ENCODE measurements at regions not wholly inside any gene's neighbourhood (a gene's known extent, or its start where the extent isn't known, plus 50 kb on each side); places are given as distances from the start of the nearest gene placed in this dataset.
"Not testable (repeated sequence)": the region's sequence is repeated elsewhere in the genome, so short reads cannot be mapped to it uniquely, and the experiment has no call there.

DNA sequence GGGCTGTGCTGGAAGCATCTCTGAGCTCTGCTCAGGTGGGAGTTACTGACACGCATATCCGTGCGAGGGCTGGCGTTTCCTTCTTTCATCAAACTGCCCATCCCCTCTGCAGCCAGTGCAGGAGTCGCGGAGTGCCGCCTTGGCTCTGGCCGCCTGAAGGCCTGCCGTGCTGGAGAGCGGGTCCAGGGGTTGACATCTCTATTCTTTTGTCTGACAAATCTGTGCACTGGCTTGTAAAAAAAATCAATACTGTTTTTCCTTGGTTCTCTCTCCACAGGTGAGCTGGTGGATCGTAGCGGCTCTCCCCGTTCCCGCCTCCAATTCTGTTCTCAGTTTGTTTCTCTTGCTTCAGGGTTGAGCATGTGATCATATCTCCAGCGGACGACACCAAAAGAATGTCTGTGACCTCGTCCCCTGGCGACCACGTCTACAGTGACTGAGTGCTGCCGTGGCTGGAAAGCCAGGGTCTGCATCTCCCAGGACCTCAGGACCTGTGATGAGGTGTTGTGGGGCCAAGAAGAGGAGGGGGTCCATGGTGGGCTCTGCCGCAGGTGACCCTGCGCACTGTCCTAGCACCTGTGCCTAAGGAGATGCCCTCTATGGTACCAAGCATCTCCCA, 214.3 kb upstream of the IRX4 start:
- no peak for DNase-seq

DNA sequence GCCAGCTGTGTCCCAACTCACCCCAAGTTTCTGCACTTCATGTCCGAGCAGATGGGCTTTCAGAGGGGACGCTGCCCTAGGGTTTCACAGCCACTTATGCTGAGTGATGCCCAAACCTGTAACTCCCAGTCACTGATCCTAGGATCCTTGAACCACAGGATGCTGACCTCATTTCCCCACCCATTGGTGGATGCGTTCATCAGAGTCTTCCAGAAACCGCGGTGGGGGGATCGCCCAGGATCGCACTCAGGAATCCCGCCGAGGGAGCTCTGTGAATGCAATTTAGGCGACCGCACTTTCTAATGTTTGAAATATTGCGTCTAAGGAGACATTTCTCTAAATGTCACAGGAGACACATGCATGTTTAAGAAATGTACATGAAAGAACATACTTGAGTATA, 212.3 kb upstream of the IRX4 start:
- DNase-seq = no peak

DNA sequence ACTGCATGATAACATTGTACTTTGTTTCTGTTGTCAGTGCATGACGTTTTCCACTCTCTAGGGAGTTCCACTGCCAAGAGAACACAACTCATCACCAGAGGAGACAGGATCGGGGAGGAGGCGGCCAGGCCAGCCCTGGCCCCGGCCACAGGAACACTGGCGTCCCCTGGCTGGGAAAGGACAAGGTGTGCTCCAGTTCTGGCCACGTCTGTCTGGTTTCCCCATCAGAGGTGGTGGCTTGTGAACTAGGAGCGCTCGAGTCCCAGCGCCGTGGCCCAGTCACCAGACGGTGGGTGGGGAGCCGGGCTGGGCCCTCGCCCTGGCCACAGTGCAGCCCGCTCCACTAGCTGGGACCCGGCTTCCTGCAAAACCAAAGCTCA, 211.9 kb upstream of the IRX4 start:
- DNase-seq = no peak

DNA sequence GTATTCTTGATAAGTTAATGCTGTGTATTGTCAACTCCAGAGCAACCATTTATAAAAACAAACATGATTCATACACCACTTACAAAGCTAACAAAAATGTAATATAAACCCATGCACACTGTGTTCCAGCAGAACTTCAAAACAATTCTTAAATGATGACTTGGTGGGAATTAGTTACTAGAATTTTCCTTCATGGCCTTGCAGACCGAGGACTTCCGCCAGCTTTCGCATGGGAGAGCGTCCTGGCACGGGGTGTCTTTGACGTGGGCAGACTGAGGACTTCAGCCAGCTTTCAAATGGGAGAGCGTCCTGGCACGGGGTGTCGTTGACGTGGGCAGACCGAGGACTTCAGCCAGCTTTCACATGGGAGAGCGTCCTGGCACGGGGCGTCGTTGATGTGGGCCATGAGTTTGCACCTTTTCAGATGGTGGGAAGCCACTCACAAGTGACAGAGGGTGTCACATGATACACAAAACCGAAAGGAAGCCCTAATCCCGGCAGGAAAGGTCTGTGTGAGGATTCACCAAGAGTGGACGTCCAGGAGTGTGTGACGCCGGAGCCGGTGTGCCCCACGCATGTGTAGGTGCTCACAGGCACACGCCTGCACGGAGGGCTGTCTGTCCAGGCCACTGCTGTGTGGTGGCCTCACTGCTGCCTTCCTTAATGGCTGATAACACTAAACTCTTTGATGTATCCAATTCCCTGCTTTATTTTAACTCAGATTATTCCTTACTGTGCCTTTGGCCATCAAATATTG, 211.3 kb upstream of the IRX4 start:
- no peak for DNase-seq

DNA sequence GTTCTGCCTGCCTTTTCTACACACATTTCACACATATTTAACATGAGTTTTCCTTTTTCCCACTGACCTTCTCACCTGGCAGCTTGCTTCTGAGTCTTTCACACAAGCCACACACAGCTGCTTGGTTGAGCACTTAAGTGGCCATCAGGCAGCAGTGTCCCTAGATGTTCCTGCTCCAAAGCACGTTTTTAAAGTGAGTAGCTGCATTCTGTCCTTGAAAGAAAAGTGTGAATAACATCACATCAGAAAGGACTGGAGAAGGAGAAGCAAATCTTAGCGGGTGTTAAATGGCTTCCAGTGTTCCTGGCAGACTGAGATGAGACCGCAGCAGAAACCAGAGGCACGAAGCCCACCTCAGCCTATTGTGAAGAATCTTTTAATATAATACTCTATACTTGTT, 209.2 kb upstream of the IRX4 start:
- no peak for DNase-seq

DNA sequence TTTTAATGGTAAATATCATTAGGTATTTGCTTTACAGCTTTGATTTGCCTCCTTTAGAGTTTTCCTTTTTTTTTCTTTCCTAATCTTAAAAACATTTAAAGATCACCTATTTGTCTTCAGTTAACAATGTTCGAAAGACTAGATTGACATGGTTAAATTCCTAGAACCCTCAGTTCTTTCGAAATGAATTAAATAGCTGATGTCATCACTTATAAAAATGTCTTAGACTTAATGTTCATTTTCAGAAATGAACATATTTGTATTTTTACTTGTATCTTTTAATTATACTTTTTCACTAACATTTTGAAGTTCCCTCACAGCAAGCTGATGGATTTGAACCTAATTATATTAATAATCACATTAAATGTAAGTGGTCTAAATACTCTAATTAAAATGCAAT, 205.3 kb upstream of the IRX4 start:
- no peak for DNase-seq

DNA sequence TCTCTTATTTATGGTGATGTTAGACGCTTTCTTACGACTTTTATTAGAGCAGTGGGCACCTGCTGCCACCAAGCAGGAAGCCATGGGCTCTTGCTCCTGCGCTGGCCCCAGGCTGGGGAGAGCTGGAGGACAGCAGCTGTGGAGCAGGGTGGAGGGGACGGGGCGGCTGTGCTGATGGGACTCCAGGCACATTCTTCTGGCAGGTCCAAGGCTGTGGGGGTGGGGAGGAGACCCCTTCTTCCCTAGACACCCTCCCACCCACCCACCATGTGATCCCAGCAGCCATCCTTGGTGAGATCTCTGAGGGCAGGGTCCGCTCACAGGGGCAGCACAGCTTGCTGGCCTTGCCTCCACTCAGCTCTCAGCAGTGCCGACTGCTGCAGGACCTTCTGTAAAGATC, 192.6 kb upstream of the IRX4 start:
- no peak for DNase-seq

DNA sequence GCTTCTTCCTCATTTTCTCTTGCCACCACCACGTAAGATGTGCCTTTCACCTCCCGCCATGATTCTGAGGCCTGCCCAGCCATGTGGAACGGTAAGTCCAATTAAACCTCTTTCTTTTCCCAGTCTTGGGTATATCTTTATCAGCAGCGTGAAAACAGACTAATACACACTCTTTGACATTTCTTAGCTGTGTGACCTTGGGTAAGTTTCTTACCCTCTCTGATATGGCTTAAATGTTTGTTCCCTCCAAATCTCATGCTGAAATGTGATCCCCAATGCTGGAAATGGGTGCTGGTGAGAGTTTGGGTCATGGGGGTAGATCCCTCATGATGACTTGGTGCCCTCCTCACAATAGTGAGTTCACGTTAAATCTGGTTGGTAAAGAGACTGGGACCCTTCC, 188.8 kb upstream of the IRX4 start:
- no peak for DNase-seq

DNA sequence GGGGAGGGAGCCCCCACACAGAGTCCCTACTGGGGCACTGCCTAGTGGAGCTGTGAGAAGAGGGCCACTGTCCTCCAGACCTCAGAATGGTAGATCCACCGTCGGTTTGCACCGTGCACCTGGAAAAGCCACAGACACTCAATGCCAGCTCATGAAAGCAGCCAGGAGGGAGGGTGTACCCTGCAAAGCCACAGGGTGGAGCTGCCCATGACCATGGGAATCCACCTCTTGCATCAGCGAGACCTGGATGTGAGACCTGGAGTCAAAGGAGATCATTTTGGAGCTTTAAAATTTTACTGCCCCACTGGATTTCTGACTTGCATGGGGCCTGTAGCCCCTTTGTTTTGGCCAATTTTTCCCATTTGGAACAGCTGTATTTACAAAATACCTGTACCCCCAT, 188.1 kb upstream of the IRX4 start:
- not testable (repeated sequence) for DNase-seq

DNA sequence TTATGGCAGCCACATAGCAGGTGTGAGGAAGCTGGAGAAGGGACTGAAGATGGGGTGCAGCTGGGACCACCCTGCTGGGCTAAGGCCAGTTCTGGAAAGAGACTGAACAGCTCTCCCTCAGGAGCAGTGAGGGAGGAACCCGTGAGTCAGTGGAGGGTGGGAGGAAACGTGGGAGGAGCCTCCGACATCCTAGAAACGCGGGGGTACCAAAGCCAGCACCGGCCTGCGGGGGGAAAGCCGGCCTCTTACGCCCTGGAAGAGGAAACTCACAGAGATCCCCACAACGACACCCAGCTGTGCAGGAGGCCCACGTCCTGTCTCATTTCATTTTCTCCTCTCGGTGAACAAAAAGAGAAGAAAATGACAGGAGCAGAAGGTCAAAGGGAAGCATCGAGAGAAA, 185.8 kb upstream of the IRX4 start:
- no peak for DNase-seq

DNA sequence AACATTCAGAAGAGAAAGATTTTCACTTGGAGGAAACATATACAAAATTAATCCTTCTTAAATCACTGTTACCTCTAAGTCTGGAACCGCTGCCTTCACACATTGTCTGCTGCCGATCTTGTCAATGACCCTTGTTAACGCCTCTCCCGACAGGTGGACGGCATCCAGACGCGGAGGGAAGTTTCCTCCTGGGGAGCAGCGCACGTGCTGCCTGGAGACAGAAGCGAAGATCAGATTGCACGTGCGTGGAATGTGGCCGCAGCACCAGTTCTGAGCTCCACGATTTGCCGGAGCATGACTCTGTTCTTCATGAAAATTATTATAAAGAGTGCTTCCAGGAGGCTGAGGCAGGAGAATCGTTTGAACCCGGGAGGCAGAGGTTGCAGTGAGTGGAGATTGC, 183.6 kb upstream of the IRX4 start:
- no peak for DNase-seq

DNA sequence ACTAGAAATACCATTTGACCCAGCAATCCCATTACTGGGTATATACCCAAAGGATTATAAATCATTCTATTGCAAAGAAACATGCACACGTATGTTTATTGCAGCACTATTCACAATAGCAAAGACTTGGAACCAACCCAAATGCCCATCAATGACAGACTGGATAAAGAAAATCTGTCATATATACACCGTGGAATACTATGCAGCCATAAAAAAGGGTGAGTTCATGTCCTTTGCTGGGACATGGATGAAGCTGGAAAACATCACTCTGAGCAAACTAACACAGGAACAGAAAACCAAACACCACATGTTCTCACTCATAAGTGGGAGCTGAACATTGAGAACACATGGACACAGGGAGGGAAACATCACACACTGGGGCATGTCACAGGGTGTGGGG, 180.7 kb upstream of the IRX4 start:
- DNase-seq = not testable (repeated sequence)

DNA sequence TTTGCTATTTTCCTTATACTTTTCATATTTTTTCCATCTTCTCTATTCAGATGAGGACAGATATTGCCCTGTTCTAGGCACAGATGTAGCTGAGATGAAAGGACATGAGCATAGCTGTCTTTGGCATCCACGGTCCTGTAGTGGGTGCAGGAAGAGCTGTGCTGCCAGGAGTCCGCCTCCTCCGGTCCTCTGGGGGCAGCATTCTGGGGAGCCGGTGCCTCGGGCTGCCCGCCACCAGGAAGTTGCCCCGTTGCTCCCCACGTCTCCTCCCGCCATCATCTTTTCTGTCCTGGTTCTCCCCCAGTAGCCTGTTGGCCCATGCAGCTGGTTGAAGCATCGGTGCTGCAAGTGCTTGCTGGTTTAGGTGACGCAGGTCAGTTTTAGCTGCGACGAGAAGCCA, 170.0 kb upstream of the IRX4 start:
- DNase-seq = no peak

DNA sequence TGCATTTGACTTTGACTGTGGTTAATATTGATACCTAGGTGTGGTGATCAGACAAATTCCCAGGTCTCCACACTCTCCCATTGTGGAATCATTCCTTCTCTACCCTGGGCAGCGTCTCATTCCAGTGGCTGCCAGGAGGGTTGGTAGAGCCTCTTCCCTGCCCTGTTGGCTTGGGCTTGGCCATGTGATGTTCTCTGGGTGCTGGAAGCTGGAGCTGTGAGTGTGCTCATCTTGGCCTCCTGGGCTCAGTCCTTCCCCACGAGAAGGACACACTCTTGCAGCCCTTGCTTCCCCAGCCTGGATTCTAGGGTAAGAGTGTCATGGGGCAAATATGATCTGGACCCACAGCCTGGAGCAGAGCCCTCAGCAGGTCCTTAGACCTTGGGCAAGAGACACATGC, 167.2 kb upstream of the IRX4 start:
- no peak for DNase-seq

DNA sequence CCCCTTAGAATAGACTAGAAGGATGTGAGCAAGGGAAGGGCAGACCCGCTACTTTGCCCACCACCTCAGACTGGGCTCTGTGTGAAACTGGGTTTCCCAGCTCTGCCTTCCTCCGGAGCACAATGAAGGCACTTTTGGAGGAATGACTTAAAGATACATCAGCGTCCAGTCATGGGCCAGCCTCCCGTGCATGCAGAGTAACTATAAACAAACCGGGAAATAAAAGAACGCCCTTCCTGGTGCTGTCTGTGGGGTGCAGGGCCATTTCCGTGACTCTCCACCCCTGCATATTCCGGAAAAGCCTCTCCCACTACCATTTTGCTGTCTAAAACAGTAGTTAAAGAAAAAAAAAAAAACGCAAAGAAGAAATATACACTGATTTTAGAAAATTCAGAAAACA, 165.9 kb upstream of the IRX4 start:
- DNase-seq = no peak

DNA sequence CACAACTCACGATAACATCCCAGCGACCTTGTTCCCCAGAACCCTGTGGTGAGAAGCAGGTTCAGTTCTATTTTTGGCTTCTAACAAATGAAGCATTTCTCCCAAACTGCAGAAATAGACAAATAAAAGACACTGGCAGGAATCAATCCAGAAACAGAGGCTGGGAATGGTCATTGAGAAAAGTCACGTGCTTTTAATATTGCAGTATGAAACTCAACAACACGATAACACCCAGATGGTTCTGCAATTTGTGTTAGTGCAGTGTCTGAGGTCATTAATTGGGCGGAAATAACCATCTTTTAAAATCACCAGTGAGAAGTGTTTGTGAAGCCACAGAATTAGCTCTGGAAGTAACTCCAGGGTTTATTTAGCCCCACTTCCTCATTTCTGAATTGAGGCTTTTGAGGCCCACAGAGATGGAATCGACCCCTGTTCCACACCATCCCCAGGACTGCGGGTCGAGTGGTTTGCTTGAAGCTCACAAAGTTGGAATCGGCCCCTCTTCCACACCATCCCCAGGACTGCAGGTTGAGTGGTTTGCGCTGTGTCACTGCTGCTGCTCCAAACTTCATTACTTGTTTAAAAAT, 164.7 kb upstream of the IRX4 start:
- DNase-seq = no peak

DNA sequence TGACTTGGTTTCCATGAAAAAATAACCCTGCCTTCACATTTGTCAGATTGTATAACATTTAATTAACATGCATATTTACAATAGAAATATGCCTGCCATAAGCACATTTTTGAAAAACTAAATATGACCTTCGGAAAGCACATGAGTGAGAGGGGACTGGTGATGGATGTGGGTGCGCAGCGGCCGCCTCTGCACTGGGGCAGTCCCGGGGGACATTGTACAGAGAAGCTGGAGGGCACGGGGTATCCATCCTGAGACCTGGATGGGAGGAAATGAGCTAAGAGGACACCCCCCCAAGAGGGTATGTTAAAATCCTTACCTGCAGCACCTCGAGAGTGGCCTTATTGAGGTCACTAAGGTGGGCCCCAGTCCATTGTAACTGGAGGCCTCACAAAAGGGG, 161.3 kb upstream of the IRX4 start:
- DNase-seq = no peak

DNA sequence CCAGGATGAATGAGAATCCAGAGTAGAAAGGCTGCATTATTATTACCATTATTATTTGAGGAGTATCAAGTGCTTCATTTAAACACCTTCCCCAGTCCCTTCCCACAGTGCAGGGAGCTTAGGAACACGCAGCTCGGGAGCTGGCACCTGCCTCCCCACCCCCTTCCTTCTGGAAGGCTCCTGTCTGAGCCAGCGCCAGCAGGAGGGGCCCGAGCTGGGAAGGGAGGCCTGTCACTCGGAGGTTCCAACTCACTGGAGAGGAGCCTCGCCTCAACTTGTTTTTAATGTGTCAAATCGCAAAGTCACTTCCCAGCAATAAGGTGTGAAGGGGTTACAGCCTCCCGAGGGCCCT, 156.4 kb upstream of the IRX4 start:
- peak; percentile 41 for DNase-seq

DNA sequence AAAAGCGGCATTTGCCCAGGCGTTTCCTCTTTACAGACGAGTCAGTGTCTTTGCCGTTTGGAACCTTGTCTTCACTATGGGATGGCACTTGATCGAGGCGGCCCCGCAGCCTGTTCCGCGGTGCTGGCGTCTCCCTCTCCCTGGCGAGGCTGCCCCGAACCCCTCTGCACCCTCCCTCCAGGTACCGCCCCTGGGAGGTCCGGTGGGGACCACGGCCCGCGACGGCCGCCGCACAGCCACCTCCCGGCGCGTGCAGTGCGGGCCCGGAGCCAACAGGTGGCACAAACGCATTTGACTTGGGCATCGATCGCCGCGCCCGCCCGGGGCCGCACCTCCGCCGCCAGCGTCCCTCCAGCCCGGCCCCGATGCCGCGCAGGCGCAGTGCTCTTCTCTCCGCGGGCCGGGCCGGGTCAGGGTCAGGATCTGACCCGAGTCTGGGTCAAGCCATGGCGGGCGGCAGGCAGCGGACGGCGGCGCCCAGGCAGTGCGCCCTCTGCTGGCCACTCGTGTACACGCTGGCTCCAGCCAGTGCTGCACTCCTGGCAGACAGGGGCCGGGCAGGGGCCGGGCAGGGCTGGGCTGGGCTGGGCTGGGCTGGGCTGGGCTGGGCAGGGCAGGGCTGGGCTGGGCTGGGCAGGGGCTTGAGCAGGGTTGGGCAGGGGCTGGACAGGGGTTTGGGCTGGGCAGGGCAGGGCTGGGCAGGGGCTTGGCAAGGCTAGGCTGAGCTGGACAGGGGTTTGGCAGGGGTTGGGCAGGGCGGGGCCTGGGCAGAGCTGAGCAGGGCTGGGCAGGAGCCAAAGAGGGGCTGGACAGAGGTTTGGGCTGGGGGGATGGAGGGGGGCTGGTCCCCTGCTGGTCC, 155.8 kb upstream of the IRX4 start:
- DNase-seq = peak; percentile 53

DNA sequence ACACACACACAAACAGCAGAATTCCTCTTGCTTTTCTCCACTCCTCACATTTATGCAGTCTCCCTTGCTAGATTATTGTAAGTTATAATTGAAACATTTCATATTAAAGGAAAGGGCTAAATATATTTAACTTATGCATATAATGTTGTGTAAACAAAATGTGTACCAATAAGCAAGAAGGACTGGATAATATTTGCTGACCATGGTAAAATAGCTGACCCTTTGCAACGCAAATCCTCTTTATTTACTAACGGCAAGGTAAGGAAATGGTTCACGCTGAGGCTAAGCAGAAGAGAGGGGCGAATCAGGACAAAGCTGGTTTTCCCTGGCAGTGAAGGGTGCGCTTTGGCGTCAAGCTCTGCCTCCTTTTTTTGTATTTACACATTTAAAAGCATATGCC, 154.2 kb upstream of the IRX4 start:
- DNase-seq = no peak

DNA sequence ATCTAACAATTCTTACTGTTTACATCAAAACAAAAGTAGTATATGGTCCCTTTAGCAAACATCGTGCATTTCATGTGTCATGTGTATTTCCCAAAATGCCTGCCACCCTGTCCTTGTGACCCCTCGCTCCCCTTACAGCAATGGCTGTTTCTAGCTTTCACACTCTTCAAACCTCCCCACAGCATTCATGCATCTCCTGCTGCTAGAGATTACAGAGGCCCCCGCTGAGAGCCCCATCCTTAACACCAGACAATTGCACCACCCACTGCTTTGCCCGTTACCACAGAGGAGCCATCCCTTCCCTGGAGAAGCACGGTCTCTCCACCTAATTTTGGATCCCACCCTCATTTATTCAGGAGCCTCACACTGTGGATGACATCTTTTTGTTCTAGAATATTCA, 149.7 kb upstream of the IRX4 start:
- no peak for DNase-seq

DNA sequence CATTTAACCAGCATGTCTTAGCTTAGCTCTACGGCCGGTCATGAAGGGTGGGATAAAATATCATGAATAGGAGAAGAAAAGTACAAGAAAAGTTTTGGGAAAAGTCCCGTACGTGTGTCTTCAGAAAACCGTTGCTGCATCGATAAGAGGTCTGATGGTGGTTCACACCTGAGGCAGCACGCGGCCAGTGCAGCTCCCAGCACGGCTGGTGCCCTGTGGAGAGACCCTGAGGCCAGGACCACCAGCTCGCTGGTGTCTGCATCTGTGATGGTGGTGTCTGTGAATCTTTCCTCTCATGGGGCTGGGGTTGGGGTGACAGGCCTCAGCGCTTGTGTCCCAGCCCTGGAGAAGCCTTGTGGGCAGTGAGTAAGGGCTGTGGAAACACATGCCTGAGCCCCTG, 148.9 kb upstream of the IRX4 start:
- no peak for DNase-seq

DNA sequence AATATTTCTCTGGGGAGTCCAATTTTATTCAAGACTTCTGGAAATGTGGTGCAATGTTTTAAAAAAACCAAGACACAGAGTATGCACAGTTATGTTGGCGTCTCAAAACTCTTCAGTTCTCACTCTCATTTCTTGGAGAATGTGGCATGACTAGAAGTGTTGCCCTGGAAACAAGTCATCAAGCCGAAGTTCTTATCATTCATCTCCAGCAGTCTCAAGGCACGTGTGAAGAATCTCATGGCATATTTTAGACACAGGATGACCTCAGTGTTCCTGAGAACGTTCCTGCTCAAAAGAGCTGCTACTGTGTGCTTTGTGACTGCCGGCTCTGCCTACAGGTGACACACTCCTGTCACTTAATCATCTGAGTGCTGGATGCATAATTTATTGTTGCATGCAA, 147.4 kb upstream of the IRX4 start:
- DNase-seq = no peak

Measured in left kidney (tissue), 1 donor.